Caco-2 (cell line): ENCODE measurements at regions not wholly inside any gene's neighbourhood (a gene's known extent, or its start where the extent isn't known, plus 50 kb on each side); places are given as distances from the start of the nearest gene placed in this dataset.

ENCODE experiments used
- BruUV-seq: library from RNA; stranded (reverse); fragments of 400-500 nt; replicated peaks from 2 replicates; lab custom pipeline; 2021; lab: Mats Ljungman, UMichigan
- CTCF ChIA-PET: fragments of 300-600 bp; sonication (Branson Sonifier 250); formaldehyde crosslinking; loops from one replicate; lab custom pipeline; 2022; ENCODE audit warnings: antibody characterized with exemption; lab: Charles Lee
- POLR2A ChIA-PET: fragments of 300-600 bp; sonication (Branson Sonifier 250); formaldehyde crosslinking; loops from one replicate; lab custom pipeline; 2022; ENCODE audit warnings: antibody characterized with exemption; lab: Charles Lee
- DNase-seq, 2 experiments: peaks; one replicate each; pipeline versions ENCODE4 v3.0.0 to v3.0.0-alpha.2; 2020 to 2022
- H3K27me3 ChIP-seq: replicated peaks from 2 replicates; pipeline ENCODE4 v1.6.0; 2011; ENCODE audit warnings: low read length; ENCODE audit not compliant: control insufficient read depth, insufficient read depth
- H3K36me3 ChIP-seq: 2 replicates; pipeline ENCODE4 v1.5.1; 2011; ENCODE audit warnings: low read length; ENCODE audit not compliant: control insufficient read depth, insufficient read depth
- H3K4me1 ChIP-seq: fragments of 250-450 bp; sonication (Bioruptor Pico); 2 replicates; pipeline ENCODE4 v1.5.1; 2020; ENCODE audit warnings: mild to moderate bottlenecking
- H3K4me3 ChIP-seq: 2 replicates; pipeline ENCODE4 v1.5.1; 2011; ENCODE audit warnings: low read depth, mild to moderate bottlenecking, control low read depth, low read length
- H3K9me3 ChIP-seq: fragments of 250-450 bp; sonication (Bioruptor Pico); 2 replicates; pipeline ENCODE4 v1.5.1; 2020; ENCODE audit warnings: mild to moderate bottlenecking, moderate library complexity
- H3K27ac Mint-ChIP-seq: one replicate; pipeline ENCODE4 v1.8.0; 2022; ENCODE audit warnings: mixed read lengths; ENCODE audit not compliant: unreplicated experiment
- H3K27me3 Mint-ChIP-seq: one replicate; pipeline ENCODE4 v1.8.0; 2022; ENCODE audit warnings: mixed read lengths; ENCODE audit not compliant: insufficient read depth, unreplicated experiment
- H3K36me3 Mint-ChIP-seq: one replicate; pipeline ENCODE4 v1.8.0; 2022; ENCODE audit warnings: mild to moderate bottlenecking, mixed read lengths; ENCODE audit not compliant: insufficient read depth, unreplicated experiment
- H3K4me1 Mint-ChIP-seq: one replicate; pipeline ENCODE4 v1.8.0; 2022; ENCODE audit warnings: low read depth, mixed read lengths; ENCODE audit not compliant: unreplicated experiment
- H3K4me3 Mint-ChIP-seq: one replicate; pipeline ENCODE4 v1.8.0; 2022; ENCODE audit warnings: mild to moderate bottlenecking, moderate library complexity, mixed read lengths; ENCODE audit not compliant: unreplicated experiment
- H3K9me3 Mint-ChIP-seq: one replicate; pipeline ENCODE4 v1.8.0; 2022; ENCODE audit warnings: mixed read lengths; ENCODE audit not compliant: unreplicated experiment
- intact Hi-C: fragments of 100-400 bp; cut with micrococcal nuclease; formaldehyde crosslinking; loops from one replicate; pipeline ENCODE4 v1.10.0; 2022; ENCODE audit not compliant: unreplicated experiment
- TF ChIP-seq, protein P1 (sequence below), 2 experiments: fragments of 200-600 bp in 1 of 2; IDR thresholded peaks; 1 replicate in 1 of 2; 2 replicates in 1 of 2; pipeline versions ENCODE4 v1.5.1 to v1.8.0; 2011 to 2022; ENCODE audit warnings: antibody characterized with exemption in 1 of 2, control low read depth in 1 of 2, inconsistent platforms in 1 of 2, low read depth in 1 of 2, low read length in 1 of 2, mild to moderate bottlenecking in 1 of 2, moderate library complexity in 1 of 2; ENCODE audit not compliant: insufficient read depth in 1 of 2, severe bottlenecking in 1 of 2, unreplicated experiment in 1 of 2

DNA sequence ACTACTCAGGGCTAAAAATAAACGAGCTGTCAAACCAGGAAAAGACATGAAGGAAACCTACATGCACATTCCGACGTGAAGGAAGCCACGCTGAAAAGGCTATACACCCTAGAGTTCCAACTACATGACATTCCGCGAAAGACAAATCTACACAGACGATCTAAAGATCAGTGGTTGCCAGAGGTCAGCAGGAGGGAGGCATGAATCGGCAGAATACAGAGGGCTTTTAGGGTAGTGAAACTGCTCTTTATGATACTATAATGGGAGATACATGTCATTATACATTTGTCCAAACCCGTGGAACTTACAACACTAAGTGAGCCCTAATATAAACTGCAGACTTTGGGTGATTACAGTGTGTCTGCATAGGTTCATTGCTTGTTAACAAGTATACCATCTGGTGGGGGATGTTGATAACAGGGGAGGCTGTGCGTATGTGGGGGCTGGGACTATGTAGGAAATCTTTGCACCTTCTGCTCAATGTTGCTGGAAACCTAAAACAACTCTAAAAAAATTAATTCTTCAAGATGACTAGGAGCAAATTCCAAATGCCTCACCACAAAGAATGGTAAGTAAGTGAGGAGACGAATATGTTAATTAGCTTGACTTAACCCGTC lies 132.2 kb upstream of the CDH4 start:
- CTCF ChIA-PET = no interaction called here
- intact Hi-C loops = loop anchor here (1.0 to 2.0 kb wide), 3 partner anchors 269 to 1063 kb away; no protein-coding TSS in a partner anchor
- no TSS peak for BruUV-seq
- TF ChIP-seq, protein P1, sequence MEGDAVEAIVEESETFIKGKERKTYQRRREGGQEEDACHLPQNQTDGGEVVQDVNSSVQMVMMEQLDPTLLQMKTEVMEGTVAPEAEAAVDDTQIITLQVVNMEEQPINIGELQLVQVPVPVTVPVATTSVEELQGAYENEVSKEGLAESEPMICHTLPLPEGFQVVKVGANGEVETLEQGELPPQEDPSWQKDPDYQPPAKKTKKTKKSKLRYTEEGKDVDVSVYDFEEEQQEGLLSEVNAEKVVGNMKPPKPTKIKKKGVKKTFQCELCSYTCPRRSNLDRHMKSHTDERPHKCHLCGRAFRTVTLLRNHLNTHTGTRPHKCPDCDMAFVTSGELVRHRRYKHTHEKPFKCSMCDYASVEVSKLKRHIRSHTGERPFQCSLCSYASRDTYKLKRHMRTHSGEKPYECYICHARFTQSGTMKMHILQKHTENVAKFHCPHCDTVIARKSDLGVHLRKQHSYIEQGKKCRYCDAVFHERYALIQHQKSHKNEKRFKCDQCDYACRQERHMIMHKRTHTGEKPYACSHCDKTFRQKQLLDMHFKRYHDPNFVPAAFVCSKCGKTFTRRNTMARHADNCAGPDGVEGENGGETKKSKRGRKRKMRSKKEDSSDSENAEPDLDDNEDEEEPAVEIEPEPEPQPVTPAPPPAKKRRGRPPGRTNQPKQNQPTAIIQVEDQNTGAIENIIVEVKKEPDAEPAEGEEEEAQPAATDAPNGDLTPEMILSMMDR (IDR thresholded peaks at IDR 0.05; ENCODE audit: insufficient read depth in 1 of 2, low read depth in 1 of 2, low read length in 1 of 2, severe bottlenecking in 1 of 2, unreplicated experiment in 1 of 2) = no peak
- Mint-ChIP-seq H3K36me3 (no peaks in the 10 kb centered on the region), H3K4me3 (no peak overlapping the region), H3K27me3 (peaks cover 27% of the 10 kb centered on the region), H3K4me1 (no peaks in the 10 kb centered on the region), H3K27ac (no peak overlapping the region), H3K9me3 (no peaks in the 10 kb centered on the region)
- no peak for DNase-seq
- Histone ChIP-seq H3K27me3 (no peaks in the 10 kb centered on the region), H3K4me1 (no peaks in the 10 kb centered on the region; the same call in 1 of the 2 replicates), H3K36me3 (no peaks in the 10 kb centered on the region), H3K9me3 (no peaks in the 10 kb centered on the region), H3K4me3 (no peak overlapping the region)
- POLR2A ChIA-PET = no interaction called here

DNA sequence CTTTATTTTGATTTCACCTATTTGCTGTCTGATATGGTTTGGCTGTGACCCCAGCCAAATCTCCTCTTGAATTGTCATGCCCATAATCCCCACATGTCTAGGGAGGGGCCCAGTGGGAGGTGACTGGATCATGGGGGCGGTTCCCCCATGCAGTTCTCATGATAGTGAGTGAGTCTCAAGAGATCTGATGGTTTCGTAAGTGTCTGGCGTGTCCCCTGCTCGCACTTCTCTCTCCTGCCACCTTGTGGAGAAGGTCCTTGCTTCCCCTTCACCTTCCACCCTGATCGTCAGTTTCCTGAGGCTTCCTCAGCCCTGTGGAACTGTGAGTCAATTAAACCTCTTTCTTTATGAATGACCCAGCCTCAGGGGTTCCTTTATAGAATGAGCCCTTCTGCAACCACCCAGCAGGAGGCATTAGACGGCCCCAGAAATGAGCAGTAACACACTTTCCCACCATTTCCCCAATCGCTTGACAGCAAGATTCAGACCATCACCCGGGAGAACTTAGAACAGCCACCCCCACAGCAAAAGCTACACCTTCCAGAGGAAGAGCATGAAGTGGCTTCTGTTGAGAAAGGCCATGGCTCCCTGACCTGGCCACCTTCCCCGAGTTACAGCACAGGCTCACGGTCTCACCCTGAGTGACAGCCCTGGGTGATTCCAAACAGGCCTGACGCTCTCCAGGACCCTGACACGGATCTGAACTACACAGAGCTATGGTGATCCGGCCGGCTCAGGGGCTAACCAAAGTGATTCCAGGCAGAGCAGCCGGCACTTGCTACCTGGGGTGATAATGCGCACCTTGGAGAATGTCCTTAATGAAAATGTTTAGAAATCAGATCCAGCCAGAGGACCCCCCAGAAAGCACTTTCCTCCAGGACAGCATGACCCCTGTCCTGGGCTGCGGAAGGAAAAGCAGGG lies 131.2 kb upstream of the CDH4 start:
- no peaks in the 10 kb centered on the region for H3K9me3 Mint-ChIP-seq
- H3K36me3 Mint-ChIP-seq = no peaks in the 10 kb centered on the region
- no TSS peak for BruUV-seq
- H3K4me3 Mint-ChIP-seq = no peak overlapping the region
- H3K27me3 Mint-ChIP-seq = peaks cover 21% of the 10 kb centered on the region
- H3K27me3 ChIP-seq = no peaks in the 10 kb centered on the region
- no peaks in the 10 kb centered on the region for H3K4me1 Mint-ChIP-seq
- no peaks in the 10 kb centered on the region; the same call in 1 of the 2 replicates for H3K4me1 ChIP-seq
- no peak overlapping the region for H3K27ac Mint-ChIP-seq
- no peaks in the 10 kb centered on the region for H3K9me3 ChIP-seq
- peak; percentile 74 to 75 for DNase-seq
- intact Hi-C loops = loop anchor here (1.0 to 2.0 kb wide), 3 partner anchors 270 to 1064 kb away; no protein-coding TSS in a partner anchor
- ChIA-PET CTCF (no interaction called here), POLR2A (no interaction called here)
- no peak overlapping the region for H3K4me3 ChIP-seq
- TF ChIP-seq, protein P1 (IDR thresholded peaks at IDR 0.05; ENCODE audit: insufficient read depth in 1 of 2, low read depth in 1 of 2, low read length in 1 of 2, severe bottlenecking in 1 of 2, unreplicated experiment in 1 of 2) = peak; percentile 50 to 58
- no peaks in the 10 kb centered on the region for H3K36me3 ChIP-seq

DNA sequence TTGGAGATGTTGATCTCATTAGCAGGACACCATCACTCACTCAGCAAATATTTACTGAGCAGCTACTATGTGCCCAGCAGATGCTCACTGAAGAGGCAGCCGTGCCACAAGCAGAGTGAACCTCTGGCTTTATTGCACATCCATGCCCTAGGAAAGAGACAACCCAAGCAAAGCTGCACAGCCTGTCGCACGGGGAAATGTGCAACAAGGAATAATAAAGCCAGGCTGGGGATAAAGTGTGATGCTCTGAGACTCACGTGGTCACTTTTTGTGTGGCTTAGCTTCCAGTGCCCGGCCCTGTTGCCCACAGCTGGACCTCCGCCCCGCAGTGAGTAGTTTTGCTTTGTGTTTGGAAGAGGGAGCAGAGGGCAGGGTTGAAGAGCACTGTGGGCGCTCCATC lies 130.4 kb upstream of the CDH4 start:
- Mint-ChIP-seq H3K36me3 (no peaks in the 10 kb centered on the region), H3K27ac (no peak overlapping the region), H3K27me3 (peaks cover 21% of the 10 kb centered on the region), H3K9me3 (no peaks in the 10 kb centered on the region), H3K4me3 (no peak overlapping the region), H3K4me1 (no peaks in the 10 kb centered on the region)
- intact Hi-C loops = loop anchor here (2.0 kb wide), 1 partner anchor 1065 kb away; no protein-coding TSS in a partner anchor
- DNase-seq = no peak
- no TSS peak for BruUV-seq
- ChIA-PET CTCF (interaction anchor here (0.6 kb wide), 1 partner anchor 44 kb away, joined by 3 read pairs; no protein-coding TSS in a partner anchor), POLR2A (no interaction called here)
- TF ChIP-seq, protein P1 (IDR thresholded peaks at IDR 0.05; ENCODE audit: insufficient read depth in 1 of 2, low read depth in 1 of 2, low read length in 1 of 2, severe bottlenecking in 1 of 2, unreplicated experiment in 1 of 2) = no peak
- Histone ChIP-seq H3K9me3 (no peaks in the 10 kb centered on the region), H3K4me3 (no peak overlapping the region), H3K4me1 (no peaks in the 10 kb centered on the region; the same call in 1 of the 2 replicates), H3K27me3 (no peaks in the 10 kb centered on the region), H3K36me3 (no peaks in the 10 kb centered on the region)
